Esophagus squamous epithelium (tissue), 5 donors: ENCODE measurements at regions not wholly inside any gene's neighbourhood (a gene's known extent, or its start where the extent isn't known, plus 50 kb on each side); places are given as distances from the start of the nearest gene placed in this dataset.
A peak's percentile ranks its signal among the peaks of the same experiment; 100 is the strongest.

ENCODE experiments used
- DNase-seq: peaks from one replicate; lab custom pipeline; 2025; lab: John Stamatoyannopoulos, UW
- H3K27ac ChIP-seq, 4 donors: fragments of 200-600 bp; sonication (generic); one replicate each; pipeline ENCODE4 v1.5.1; 2016 to 2019; ENCODE audit warnings: mild to moderate bottlenecking in 1 of 4
- H3K27me3 ChIP-seq, 4 donors: fragments of 200-600 bp; sonication (generic); 1 replicate in 3 of 4; 2 replicates in 1 of 4; pipeline versions ENCODE4 v1.5.1 to v1.6.0; 2017 to 2021; ENCODE audit warnings: antibody characterized with exemption in 1 of 4
- H3K36me3 ChIP-seq, 3 donors: fragments of 200-600 bp; sonication (generic); one replicate each; pipeline ENCODE4 v1.5.1; 2016 to 2019
- H3K4me1 ChIP-seq, 3 donors: fragments of 200-600 bp; sonication (generic); one replicate each; pipeline ENCODE4 v1.5.1; 2017 to 2019
- H3K4me3 ChIP-seq, 4 donors: fragments of 200-600 bp; sonication (generic); 1 replicate in 3 of 4; 2 replicates in 1 of 4; pipeline ENCODE4 v1.5.1; 2016 to 2019; ENCODE audit warnings: mild to moderate bottlenecking in 2 of 4, moderate library complexity in 1 of 4
- H3K9me3 ChIP-seq, 3 donors: fragments of 200-600 bp; sonication (generic); one replicate each; pipeline ENCODE4 v1.5.1; 2016 to 2019
- CTCF ChIP-seq, 6 experiments: fragments of 450-650 bp in 4 of 6; fragments of 200-600 bp in 2 of 6; sonication (generic) in 2 of 6; IDR thresholded peaks; one replicate each; pipeline ENCODE4 v1.5.1; 2016 to 2019; ENCODE audit warnings: antibody characterized with exemption in 6 of 6, mild to moderate bottlenecking in 4 of 6, moderate library complexity in 4 of 6
- POLR2A ChIP-seq, 4 donors: fragments of 450-650 bp; IDR thresholded peaks; one replicate each; pipeline ENCODE4 v1.6.1; 2017; ENCODE audit warnings: antibody characterized with exemption in 4 of 4, mild to moderate bottlenecking in 4 of 4, moderate library complexity in 3 of 4
- WGBS, 2 donors: methylation state at CpG; one replicate each; pipeline ENCODE4 v1.1.5; 2018; 5-methylcytosine and 5-hydroxymethylcytosine counted together
- intact Hi-C: fragments of 100-400 bp; cut with DNase I; formaldehyde crosslinking; loops from one replicate; pipeline ENCODE4 v1.15.0; 2022
- donor health status: DM: yes; HTN: yes; CAD: no.

- H3K36me3 ChIP-seq = no peaks in the 10 kb centered on the region
- DNase-seq = no peak
- H3K27me3 ChIP-seq = no peaks in the 10 kb centered on the region
- TF ChIP-seq CTCF (IDR thresholded peaks at IDR 0.05) = no peak
- TF ChIP-seq POLR2A (IDR thresholded peaks at IDR 0.05) = no peak
- WGBS, 2 donors = 40 to 48% methylated on average over 12 to 14 of the region's 14 CpGs
- intact Hi-C loops = no loop called here
- peak overlapping the region in 1 of 4 donors; percentile 19 for H3K4me3 ChIP-seq
- H3K4me1 ChIP-seq = peaks cover 0 to 34% (median 7%) of the 10 kb centered on the region in 3 donors
- H3K9me3 ChIP-seq = no peaks in the 10 kb centered on the region
- H3K27ac ChIP-seq = peak overlapping the region in 2 of 4 donors; percentile 40 to 51
These were observed 206.6 kb upstream of the PREP start for GRCh38 chr6:105609375-105609991.

GRCh38 chr6:105608711-105609374, 206.0 kb upstream of the PREP start:
- DNase-seq = no peak
- Histone ChIP-seq H3K36me3 (no peaks in the 10 kb centered on the region), H3K27me3 (no peaks in the 10 kb centered on the region), H3K9me3 (no peaks in the 10 kb centered on the region), H3K4me1 (peaks cover 0 to 40% (median 9%) of the 10 kb centered on the region in 3 donors), H3K27ac (peak overlapping the region in 2 of 4 donors; percentile 36 to 51), H3K4me3 (no peak overlapping the region)
- intact Hi-C loops = no loop called here
- TF ChIP-seq POLR2A (IDR thresholded peaks at IDR 0.05) (no peak), CTCF (IDR thresholded peaks at IDR 0.05) (no peak)
- WGBS, 2 donors = 74 to 84% methylated on average over 8 to 10 of the region's 10 CpGs

GRCh38 chr6:105607636-105608621, 205.0 kb upstream of the PREP start:
- intact Hi-C loops = no loop called here
- peak overlapping the region in 1 of 4 donors; percentile 51 for H3K27ac ChIP-seq
- H3K4me3 ChIP-seq = no peak overlapping the region
- no peaks in the 10 kb centered on the region for H3K9me3 ChIP-seq
- TF ChIP-seq CTCF (IDR thresholded peaks at IDR 0.05) (no peak), POLR2A (IDR thresholded peaks at IDR 0.05) (no peak)
- peaks cover 0 to 43% (median 11%) of the 10 kb centered on the region in 3 donors for H3K4me1 ChIP-seq
- WGBS, 2 donors = 95 to 97% methylated on average over 5 of the region's 5 CpGs
- no peaks in the 10 kb centered on the region for H3K27me3 ChIP-seq
- no peaks in the 10 kb centered on the region for H3K36me3 ChIP-seq
- no peak for DNase-seq

- intact Hi-C loops = no loop called here
- Histone ChIP-seq H3K36me3 (no peaks in the 10 kb centered on the region), H3K4me1 (peaks cover 0 to 38% (median 13%) of the 10 kb centered on the region in 3 donors), H3K4me3 (no peak overlapping the region), H3K27ac (no peak overlapping the region), H3K9me3 (no peaks in the 10 kb centered on the region), H3K27me3 (no peaks in the 10 kb centered on the region)
- no peak for DNase-seq
- TF ChIP-seq POLR2A (IDR thresholded peaks at IDR 0.05) (no peak), CTCF (IDR thresholded peaks at IDR 0.05) (no peak)
- 74 to 91% methylated on average over 2 to 3 of the region's 3 CpGs for WGBS, 2 donors
These were observed 204.1 kb upstream of the PREP start for GRCh38 chr6:105606831-105607463.
